ENCODE measurements at regions not wholly inside any gene's neighbourhood (a gene's known extent, or its start where the extent isn't known, plus 50 kb on each side); places are given as distances from the start of the nearest gene placed in this dataset.

DNA sequence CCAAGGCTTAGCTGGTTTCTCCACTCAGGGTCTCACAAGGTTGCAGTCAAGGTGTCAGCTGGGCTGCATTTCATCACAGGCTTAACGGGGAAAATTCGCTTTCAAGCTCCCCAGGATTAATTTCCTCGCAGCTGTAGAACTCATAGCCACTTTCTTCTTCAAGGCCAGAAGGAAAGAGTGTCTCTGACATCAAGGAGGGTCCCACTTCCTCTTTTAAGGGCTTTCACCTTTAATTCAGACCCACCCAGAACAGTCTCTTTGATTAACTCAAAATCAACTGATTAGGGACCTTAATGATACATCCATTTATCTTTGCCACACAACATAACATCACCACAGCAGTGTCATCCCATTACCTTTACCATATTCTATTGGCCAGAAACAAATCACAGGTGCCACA is 183.3 kb upstream of the ARID1B start (continued):
- no peak for TF ChIP-seq SP1 (IDR thresholded peaks at IDR 0.05; ENCODE audit: low read depth)

DNA sequence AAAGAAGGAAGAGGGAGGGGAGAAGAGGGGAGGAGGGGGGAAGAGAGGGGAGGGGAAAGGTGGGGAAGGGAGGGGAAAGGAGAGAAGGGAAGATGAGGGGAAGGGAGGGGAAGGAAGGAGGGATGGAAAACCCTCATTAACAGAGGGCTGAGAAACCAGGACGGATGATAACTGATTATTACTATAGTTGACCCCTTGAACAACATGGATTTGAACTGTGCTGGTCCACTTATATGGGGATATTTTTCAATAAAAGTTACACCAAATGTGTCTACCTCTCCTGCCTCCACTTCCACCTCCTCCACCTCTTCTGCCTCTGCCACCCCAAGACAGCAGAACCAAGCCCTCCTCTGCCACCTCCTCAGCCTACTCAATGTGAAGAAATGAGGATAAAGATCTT is 184.1 kb upstream of the ARID1B start:
- Histone ChIP-seq H3K9me3 (ENCODE audit: control insufficient read depth in 1 of 2, insufficient read depth in 1 of 2, low read depth in 1 of 2, low read length in 2 of 2) (no peaks in the 10 kb centered on the region), H3K9me2 (ENCODE audit: insufficient read depth) (no peaks in the 10 kb centered on the region), H3K27ac (ENCODE audit: low read depth, low read length) (no peak overlapping the region), H3K4me1 (ENCODE audit: control insufficient read depth in 1 of 2, insufficient read depth in 2 of 2, low read length in 2 of 2) (no peaks in the 10 kb centered on the region), H3K79me2 (ENCODE audit: insufficient read depth, low read length) (no peaks in the 10 kb centered on the region), H3K36me3 (ENCODE audit: control insufficient read depth in 1 of 2, insufficient read depth in 2 of 2, low read length in 2 of 2) (no peaks in the 10 kb centered on the region), H2AFZ (ENCODE audit: low read depth, low read length, poor library complexity, severe bottlenecking) (no peak overlapping the region), H3K9ac (ENCODE audit: low read length) (no peak overlapping the region), H4K20me1 (ENCODE audit: insufficient read depth) (no peaks in the 10 kb centered on the region), H3K27me3 (ENCODE audit: insufficient read depth, low read length) (no peaks in the 10 kb centered on the region), H3K4me3 (replicated peaks in 1 of 2; ENCODE audit: low read depth in 1 of 2, low read length in 2 of 2) (no peak overlapping the region), H3K4me2 (ENCODE audit: low read length) (no peak overlapping the region)
- ChIA-PET CTCF (no interaction called here), POLR2A (no interaction called here), RAD21 (ENCODE audit: low non-redundant PET in 1 of 2, low total read pairs in 2 of 2, uncharacterized antibody in 2 of 2, unreplicated experiment in 2 of 2) (no interaction called here)
- DNase-seq (ENCODE audit: low read depth, low spot score) (no peak), ATAC-seq (no peak)
- no TSS peak for BruUV-seq (replicated peaks)
- intact Hi-C loops (cut with micrococcal nuclease), result no loop called here
- TF ChIP-seq, protein P1, sequence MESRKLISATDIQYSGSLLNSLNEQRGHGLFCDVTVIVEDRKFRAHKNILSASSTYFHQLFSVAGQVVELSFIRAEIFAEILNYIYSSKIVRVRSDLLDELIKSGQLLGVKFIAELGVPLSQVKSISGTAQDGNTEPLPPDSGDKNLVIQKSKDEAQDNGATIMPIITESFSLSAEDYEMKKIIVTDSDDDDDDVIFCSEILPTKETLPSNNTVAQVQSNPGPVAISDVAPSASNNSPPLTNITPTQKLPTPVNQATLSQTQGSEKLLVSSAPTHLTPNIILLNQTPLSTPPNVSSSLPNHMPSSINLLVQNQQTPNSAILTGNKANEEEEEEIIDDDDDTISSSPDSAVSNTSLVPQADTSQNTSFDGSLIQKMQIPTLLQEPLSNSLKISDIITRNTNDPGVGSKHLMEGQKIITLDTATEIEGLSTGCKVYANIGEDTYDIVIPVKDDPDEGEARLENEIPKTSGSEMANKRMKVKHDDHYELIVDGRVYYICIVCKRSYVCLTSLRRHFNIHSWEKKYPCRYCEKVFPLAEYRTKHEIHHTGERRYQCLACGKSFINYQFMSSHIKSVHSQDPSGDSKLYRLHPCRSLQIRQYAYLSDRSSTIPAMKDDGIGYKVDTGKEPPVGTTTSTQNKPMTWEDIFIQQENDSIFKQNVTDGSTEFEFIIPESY (IDR thresholded peaks at IDR 0.05; ENCODE audit: extremely low read depth, insufficient replicate concordance, low read length), result no peak
- TF ChIP-seq CEBPB (IDR thresholded peaks at IDR 0.05; ENCODE audit: low read depth) (no peak), SIN3A (IDR thresholded peaks at IDR 0.05; ENCODE audit: low read depth) (no peak), RAD21 (IDR thresholded peaks at IDR 0.05; ENCODE audit: low read depth) (no peak), ZFX (IDR thresholded peaks at IDR 0.05) (no peak), ZNF274 (IDR thresholded peaks at IDR 0.05; ENCODE audit: low read depth, low read length) (no peak), EGR1 (IDR thresholded peaks at IDR 0.05; ENCODE audit: low read depth) (no peak), CBX3 (IDR thresholded peaks at IDR 0.05; ENCODE audit: low read depth) (no peak), FOSL1 (IDR thresholded peaks at IDR 0.05; ENCODE audit: low read depth) (no peak), ELF1 (IDR thresholded peaks at IDR 0.05; ENCODE audit: borderline replicate concordance, low read depth) (no peak), YY1 (IDR thresholded peaks at IDR 0.05; ENCODE audit: extremely low read depth, insufficient replicate concordance, low read depth, low read length) (no peak), POLR2AphosphoS5 (IDR thresholded peaks at IDR 0.05; ENCODE audit: low read depth, low read length) (no peak), SRF (IDR thresholded peaks at IDR 0.05; ENCODE audit: low read depth) (no peak)
- TF ChIP-seq, protein P2, sequence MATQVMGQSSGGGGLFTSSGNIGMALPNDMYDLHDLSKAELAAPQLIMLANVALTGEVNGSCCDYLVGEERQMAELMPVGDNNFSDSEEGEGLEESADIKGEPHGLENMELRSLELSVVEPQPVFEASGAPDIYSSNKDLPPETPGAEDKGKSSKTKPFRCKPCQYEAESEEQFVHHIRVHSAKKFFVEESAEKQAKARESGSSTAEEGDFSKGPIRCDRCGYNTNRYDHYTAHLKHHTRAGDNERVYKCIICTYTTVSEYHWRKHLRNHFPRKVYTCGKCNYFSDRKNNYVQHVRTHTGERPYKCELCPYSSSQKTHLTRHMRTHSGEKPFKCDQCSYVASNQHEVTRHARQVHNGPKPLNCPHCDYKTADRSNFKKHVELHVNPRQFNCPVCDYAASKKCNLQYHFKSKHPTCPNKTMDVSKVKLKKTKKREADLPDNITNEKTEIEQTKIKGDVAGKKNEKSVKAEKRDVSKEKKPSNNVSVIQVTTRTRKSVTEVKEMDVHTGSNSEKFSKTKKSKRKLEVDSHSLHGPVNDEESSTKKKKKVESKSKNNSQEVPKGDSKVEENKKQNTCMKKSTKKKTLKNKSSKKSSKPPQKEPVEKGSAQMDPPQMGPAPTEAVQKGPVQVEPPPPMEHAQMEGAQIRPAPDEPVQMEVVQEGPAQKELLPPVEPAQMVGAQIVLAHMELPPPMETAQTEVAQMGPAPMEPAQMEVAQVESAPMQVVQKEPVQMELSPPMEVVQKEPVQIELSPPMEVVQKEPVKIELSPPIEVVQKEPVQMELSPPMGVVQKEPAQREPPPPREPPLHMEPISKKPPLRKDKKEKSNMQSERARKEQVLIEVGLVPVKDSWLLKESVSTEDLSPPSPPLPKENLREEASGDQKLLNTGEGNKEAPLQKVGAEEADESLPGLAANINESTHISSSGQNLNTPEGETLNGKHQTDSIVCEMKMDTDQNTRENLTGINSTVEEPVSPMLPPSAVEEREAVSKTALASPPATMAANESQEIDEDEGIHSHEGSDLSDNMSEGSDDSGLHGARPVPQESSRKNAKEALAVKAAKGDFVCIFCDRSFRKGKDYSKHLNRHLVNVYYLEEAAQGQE (IDR thresholded peaks at IDR 0.05; ENCODE audit: low read depth), result no peak
- TF ChIP-seq, protein P3, sequence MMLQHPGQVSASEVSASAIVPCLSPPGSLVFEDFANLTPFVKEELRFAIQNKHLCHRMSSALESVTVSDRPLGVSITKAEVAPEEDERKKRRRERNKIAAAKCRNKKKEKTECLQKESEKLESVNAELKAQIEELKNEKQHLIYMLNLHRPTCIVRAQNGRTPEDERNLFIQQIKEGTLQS (IDR thresholded peaks at IDR 0.05), result no peak
